Right atrium auricular region (tissue), 2 donors: ENCODE measurements at regions not wholly inside any gene's neighbourhood (a gene's known extent, or its start where the extent isn't known, plus 50 kb on each side); places are given as distances from the start of the nearest gene placed in this dataset.

ENCODE experiments used
- DNase-seq: peaks from one replicate; pipeline ENCODE4 v3.0.0-alpha.2; 2019; ENCODE audit warnings: low spot score
- H3K27ac ChIP-seq, 2 donors: fragments of 200-600 bp; sonication (generic); 1 replicate in 1 of 2; 2 replicates in 1 of 2; pipeline ENCODE4 v1.5.1; 2016 to 2019
- H3K27me3 ChIP-seq, 2 donors: fragments of 200-600 bp; sonication (generic); one replicate each; pipeline versions ENCODE4 v1.5.1 to v1.6.0; 2017 to 2019
- H3K36me3 ChIP-seq: fragments of 200-600 bp; sonication (generic); one replicate; pipeline ENCODE4 v1.5.1; 2016
- H3K4me1 ChIP-seq, 2 donors: fragments of 200-600 bp; sonication (generic); one replicate each; pipeline versions ENCODE4 v1.5.1 to v1.6.0; 2017 to 2019
- H3K4me3 ChIP-seq, 2 donors: fragments of 200-600 bp; sonication (generic); 1 replicate in 1 of 2; 2 replicates in 1 of 2; pipeline ENCODE4 v1.5.1; 2017 to 2019; ENCODE audit warnings: mild to moderate bottlenecking in 1 of 2, moderate library complexity in 1 of 2
- H3K9me3 ChIP-seq, 2 donors: fragments of 200-600 bp; sonication (generic); one replicate each; pipeline ENCODE4 v1.5.1; 2019
- CTCF ChIP-seq, 2 donors: fragments of 200-600 bp; sonication (generic); IDR thresholded peaks; one replicate each; pipeline ENCODE4 v1.5.1; 2019; ENCODE audit warnings: antibody characterized with exemption in 2 of 2

GRCh38 chr6:21518317-21518716, 75.2 kb upstream of the SOX4 start:
- DNase-seq = no peak
- no peaks in the 10 kb centered on the region for H3K27me3 ChIP-seq
- H3K4me3 ChIP-seq = no peak overlapping the region
- H3K4me1 ChIP-seq = no peaks in the 10 kb centered on the region
- H3K36me3 ChIP-seq = no peaks in the 10 kb centered on the region
- no peak for TF ChIP-seq CTCF (IDR thresholded peaks at IDR 0.05)
- H3K9me3 ChIP-seq = no peaks in the 10 kb centered on the region
- H3K27ac ChIP-seq = no peak overlapping the region

DNA sequence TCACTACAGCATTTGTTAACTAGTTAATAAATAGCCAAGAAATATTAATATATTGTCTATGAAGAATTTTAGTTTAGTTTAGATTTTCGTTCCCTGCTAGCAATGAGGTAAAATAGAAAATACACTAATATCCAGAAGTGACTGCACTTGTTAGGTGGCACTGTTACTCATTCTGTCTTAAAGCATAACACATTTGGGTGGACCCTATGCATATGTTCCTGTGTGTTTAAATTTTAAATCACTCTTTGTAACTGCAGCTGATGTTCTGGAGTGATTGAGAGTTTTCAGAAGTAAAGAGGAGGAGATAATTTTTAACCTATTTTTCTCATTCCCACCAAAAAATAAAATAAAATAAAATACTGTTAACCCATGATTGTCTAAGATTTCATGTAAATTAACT, 73.9 kb upstream of the SOX4 start:
- H3K9me3 ChIP-seq = no peaks in the 10 kb centered on the region
- no peak overlapping the region for H3K4me3 ChIP-seq
- no peak for TF ChIP-seq CTCF (IDR thresholded peaks at IDR 0.05)
- H3K27ac ChIP-seq = no peak overlapping the region
- H3K36me3 ChIP-seq = no peaks in the 10 kb centered on the region
- no peaks in the 10 kb centered on the region for H3K4me1 ChIP-seq
- no peak for DNase-seq
- H3K27me3 ChIP-seq = no peaks in the 10 kb centered on the region

DNA sequence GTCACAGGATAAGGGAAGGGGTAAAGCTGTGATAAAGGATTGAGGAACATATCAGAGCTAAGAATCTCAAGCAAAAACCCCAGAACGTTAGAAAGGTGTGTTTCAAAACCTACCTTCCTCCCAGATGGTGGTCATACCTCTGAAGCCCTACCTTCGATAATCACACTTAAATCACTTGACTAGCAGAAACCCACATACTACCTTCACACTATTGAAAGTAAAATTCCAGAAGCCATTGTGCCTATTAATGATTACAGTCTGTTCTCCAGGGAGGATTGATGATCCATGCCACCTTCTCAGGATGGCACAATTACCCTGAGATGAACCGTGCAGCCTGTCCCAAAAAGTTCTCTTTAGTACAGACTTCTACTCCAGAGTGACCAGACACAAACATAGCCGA, 72.3 kb upstream of the SOX4 start:
- Histone ChIP-seq H3K4me1 (no peaks in the 10 kb centered on the region), H3K9me3 (no peaks in the 10 kb centered on the region)
- DNase-seq = no peak

GRCh38 chr6:21522143-21522747, 71.3 kb upstream of the SOX4 start:
- Histone ChIP-seq H3K9me3 (no peaks in the 10 kb centered on the region), H3K4me1 (no peaks in the 10 kb centered on the region), H3K27ac (no peak overlapping the region), H3K4me3 (no peak overlapping the region), H3K27me3 (no peaks in the 10 kb centered on the region), H3K36me3 (no peaks in the 10 kb centered on the region)
- no peak for DNase-seq
- no peak for TF ChIP-seq CTCF (IDR thresholded peaks at IDR 0.05)

More for the DNA sequence above, 72.3 kb upstream of the SOX4 start:
- TF ChIP-seq CTCF (IDR thresholded peaks at IDR 0.05) = no peak
- H3K27me3 ChIP-seq = no peaks in the 10 kb centered on the region
- H3K4me3 ChIP-seq = no peak overlapping the region
- H3K36me3 ChIP-seq = no peaks in the 10 kb centered on the region
- H3K27ac ChIP-seq = no peak overlapping the region

GRCh38 chr6:21522797-21523456, 70.6 kb upstream of the SOX4 start:
- no peak for DNase-seq
- Histone ChIP-seq H3K36me3 (no peaks in the 10 kb centered on the region), H3K27me3 (no peaks in the 10 kb centered on the region), H3K4me3 (peak overlapping the region in 1 of 2 donors; percentile 21), H3K9me3 (no peaks in the 10 kb centered on the region), H3K27ac (peak overlapping the region in 1 of 2 donors; percentile 14), H3K4me1 (no peaks in the 10 kb centered on the region)
- no peak for TF ChIP-seq CTCF (IDR thresholded peaks at IDR 0.05)

GRCh38 chr6:21523652-21524051, 69.9 kb upstream of the SOX4 start:
- Histone ChIP-seq H3K9me3 (no peaks in the 10 kb centered on the region), H3K27me3 (no peaks in the 10 kb centered on the region), H3K27ac (peak overlapping the region in 1 of 2 donors; percentile 14), H3K4me3 (peak overlapping the region in 1 of 2 donors; percentile 21), H3K4me1 (no peaks in the 10 kb centered on the region), H3K36me3 (no peaks in the 10 kb centered on the region)
- no peak for TF ChIP-seq CTCF (IDR thresholded peaks at IDR 0.05)
- DNase-seq = no peak
